ENCODE measurements at regions not wholly inside any gene's neighbourhood (a gene's known extent, or its start where the extent isn't known, plus 50 kb on each side); places are given as distances from the start of the nearest gene placed in this dataset.
"Not testable (repeated sequence)": the region's sequence is repeated elsewhere in the genome, so short reads cannot be mapped to it uniquely, and the experiment has no call there.

- no peak for DNase-seq (ENCODE audit: low read depth)
These were observed 664.5 kb upstream of the HTR2C start for GRCh38 chrX:113919387-113919786.

GRCh38 chrX:113906168-113906567 is 677.7 kb upstream of the HTR2C start:
- no peak for DNase-seq (ENCODE audit: low read depth)

GRCh38 chrX:113892891-113893290 is 691.0 kb upstream of the HTR2C start:
- no peak for DNase-seq (ENCODE audit: low read depth)

GRCh38 chrX:113892401-113892800 is 691.5 kb upstream of the HTR2C start:
- no peak for DNase-seq (ENCODE audit: low read depth)

GRCh38 chrX:113873056-113873455 is 710.8 kb upstream of the HTR2C start:
- no peak for DNase-seq (ENCODE audit: low read depth)

- DNase-seq (ENCODE audit: low read depth): no peak
These were observed 715.2 kb upstream of the HTR2C start for GRCh38 chrX:113868711-113869110.

GRCh38 chrX:113868177-113868576 is 715.7 kb upstream of the HTR2C start:
- no peak for DNase-seq (ENCODE audit: low read depth)

GRCh38 chrX:113849408-113849807 is 734.5 kb upstream of the HTR2C start:
- no peak for DNase-seq (ENCODE audit: low read depth)

GRCh38 chrX:113833096-113834055 is 750.5 kb upstream of the HTR2C start:
- DNase-seq (ENCODE audit: low read depth): no peak

GRCh38 chrX:113828470-113828869 is 755.4 kb upstream of the HTR2C start:
- DNase-seq (ENCODE audit: low read depth): no peak

GRCh38 chrX:113818346-113818745 is 765.5 kb upstream of the HTR2C start:
- no peak for DNase-seq (ENCODE audit: low read depth)

- no peak for DNase-seq (ENCODE audit: low read depth)
These were observed 779.1 kb upstream of the HTR2C start for GRCh38 chrX:113804819-113805218.

GRCh38 chrX:113804291-113804690 is 779.6 kb upstream of the HTR2C start:
- DNase-seq (ENCODE audit: low read depth): no peak

GRCh38 chrX:113802837-113803236 is 781.0 kb upstream of the HTR2C start:
- no peak for DNase-seq (ENCODE audit: low read depth)

- DNase-seq (ENCODE audit: low read depth): no peak
These were observed 782.9 kb upstream of the HTR2C start for GRCh38 chrX:113800955-113801354.

GRCh38 chrX:113793563-113793962 is 790.3 kb upstream of the HTR2C start:
- DNase-seq (ENCODE audit: low read depth): no peak

- no peak for DNase-seq (ENCODE audit: low read depth)
These were observed 792.9 kb upstream of the HTR2C start for GRCh38 chrX:113790987-113791386.

- DNase-seq (ENCODE audit: low read depth): not testable (repeated sequence)
These were observed 799.1 kb upstream of the HTR2C start for GRCh38 chrX:113784754-113785153.

- no peak for DNase-seq (ENCODE audit: low read depth)
These were observed 813.1 kb upstream of the HTR2C start for GRCh38 chrX:113770806-113771205.

GRCh38 chrX:113770071-113770470 is 813.8 kb upstream of the HTR2C start:
- DNase-seq (ENCODE audit: low read depth): no peak

- DNase-seq (ENCODE audit: low read depth): no peak
These were observed 824.5 kb upstream of the HTR2C start for GRCh38 chrX:113759422-113759821.

GRCh38 chrX:113747274-113747973 is 836.5 kb upstream of the HTR2C start:
- DNase-seq (ENCODE audit: low read depth): no peak

- no peak for DNase-seq (ENCODE audit: low read depth)
These were observed 840.8 kb upstream of the HTR2C start for GRCh38 chrX:113743069-113743468.
